ENCODE measurements at regions not wholly inside any gene's neighbourhood (a gene's known extent, or its start where the extent isn't known, plus 50 kb on each side); places are given as distances from the start of the nearest gene placed in this dataset.

DNA sequence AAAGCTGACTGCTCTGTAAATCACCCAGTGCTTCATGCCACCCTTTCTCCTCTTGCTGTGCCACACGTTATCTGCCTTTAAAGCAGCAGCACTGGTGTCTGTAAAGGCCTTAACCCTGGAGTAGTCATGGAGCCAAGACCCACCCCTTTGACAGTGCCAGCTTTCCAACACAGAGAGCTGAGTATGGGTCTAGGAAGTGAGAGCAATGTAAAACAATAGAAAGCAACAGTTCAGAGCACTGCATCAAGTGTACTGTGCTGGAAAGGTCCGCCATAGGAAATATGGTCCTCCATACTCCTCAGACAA lies 139.5 kb downstream of the DAD1 start:
- TF ChIP-seq, protein P1, sequence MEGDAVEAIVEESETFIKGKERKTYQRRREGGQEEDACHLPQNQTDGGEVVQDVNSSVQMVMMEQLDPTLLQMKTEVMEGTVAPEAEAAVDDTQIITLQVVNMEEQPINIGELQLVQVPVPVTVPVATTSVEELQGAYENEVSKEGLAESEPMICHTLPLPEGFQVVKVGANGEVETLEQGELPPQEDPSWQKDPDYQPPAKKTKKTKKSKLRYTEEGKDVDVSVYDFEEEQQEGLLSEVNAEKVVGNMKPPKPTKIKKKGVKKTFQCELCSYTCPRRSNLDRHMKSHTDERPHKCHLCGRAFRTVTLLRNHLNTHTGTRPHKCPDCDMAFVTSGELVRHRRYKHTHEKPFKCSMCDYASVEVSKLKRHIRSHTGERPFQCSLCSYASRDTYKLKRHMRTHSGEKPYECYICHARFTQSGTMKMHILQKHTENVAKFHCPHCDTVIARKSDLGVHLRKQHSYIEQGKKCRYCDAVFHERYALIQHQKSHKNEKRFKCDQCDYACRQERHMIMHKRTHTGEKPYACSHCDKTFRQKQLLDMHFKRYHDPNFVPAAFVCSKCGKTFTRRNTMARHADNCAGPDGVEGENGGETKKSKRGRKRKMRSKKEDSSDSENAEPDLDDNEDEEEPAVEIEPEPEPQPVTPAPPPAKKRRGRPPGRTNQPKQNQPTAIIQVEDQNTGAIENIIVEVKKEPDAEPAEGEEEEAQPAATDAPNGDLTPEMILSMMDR (conservative IDR thresholded peaks at IDR 0.05), result no peak
- no peak for TF ChIP-seq EZH2 (IDR thresholded peaks at IDR 0.05; ENCODE audit: low read depth)

Data from PC-9 (cell line).